ENCODE measurements at regions not wholly inside any gene's neighbourhood (a gene's known extent, or its start where the extent isn't known, plus 50 kb on each side); places are given as distances from the start of the nearest gene placed in this dataset.

DNA sequence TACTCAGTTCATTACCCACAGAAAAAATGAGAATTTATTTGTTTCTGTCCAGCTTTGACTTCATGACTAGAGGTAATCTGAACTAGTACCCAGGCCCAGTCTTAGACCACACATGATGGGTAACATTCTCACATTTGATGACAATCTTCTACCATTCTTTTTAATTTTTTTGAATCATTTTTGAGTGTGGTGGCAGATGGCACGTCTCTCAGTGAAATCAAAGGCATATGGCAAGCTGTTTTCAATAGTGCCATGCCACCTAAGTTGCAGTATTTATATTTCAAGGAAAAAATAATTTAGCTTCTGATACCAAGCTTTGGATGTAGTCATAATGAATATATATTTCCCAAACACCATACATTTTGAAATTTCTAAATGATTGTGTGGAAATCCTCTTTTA lies 88.8 kb upstream of the HS3ST5 start:
- no peaks in the 10 kb centered on the region for H3K36me3 ChIP-seq (ENCODE audit: control insufficient read depth, insufficient read depth, low read length)
- no peak for DNase-seq (ENCODE audit: extremely low read depth, insufficient read length)
- no peak overlapping the region for H3K4me3 ChIP-seq (replicated peaks; ENCODE audit: low read depth, low read length)
- TF ChIP-seq CTCF (IDR thresholded peaks at IDR 0.05; ENCODE audit: insufficient read depth, low read length, poor library complexity, severe bottlenecking), result no peak
- no peaks in the 10 kb centered on the region for H3K27me3 ChIP-seq (replicated peaks; ENCODE audit: control insufficient read depth, insufficient read depth, low read length)

- H3K27me3 ChIP-seq (replicated peaks; ENCODE audit: control insufficient read depth, insufficient read depth, low read length), result no peaks in the 10 kb centered on the region
- DNase-seq (ENCODE audit: extremely low read depth, insufficient read length), result no peak
- no peaks in the 10 kb centered on the region for H3K36me3 ChIP-seq (ENCODE audit: control insufficient read depth, insufficient read depth, low read length)
- no peak overlapping the region for H3K4me3 ChIP-seq (replicated peaks; ENCODE audit: low read depth, low read length)
- no peak for TF ChIP-seq CTCF (IDR thresholded peaks at IDR 0.05; ENCODE audit: insufficient read depth, low read length, poor library complexity, severe bottlenecking)
These were observed 87.8 kb upstream of the HS3ST5 start for GRCh38 chr6:114430534-114431124.

DNA sequence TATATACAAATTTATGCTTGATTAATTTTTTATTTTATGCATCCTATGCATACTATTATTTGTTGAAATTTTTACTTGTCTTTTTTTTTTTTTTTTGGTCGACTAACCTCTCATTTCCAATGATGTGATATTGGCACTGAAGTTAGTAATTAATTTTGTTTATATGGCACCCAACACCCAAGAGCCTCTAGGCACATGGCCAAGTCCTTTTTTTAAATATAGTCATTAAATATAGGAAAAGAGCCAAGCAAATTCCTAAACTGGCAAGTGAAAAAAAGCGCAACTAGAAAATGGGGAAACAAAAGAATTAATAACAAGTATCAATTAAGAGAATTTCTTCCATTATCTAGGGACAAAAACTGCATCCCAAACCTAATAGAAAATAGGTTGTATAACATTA lies 85.5 kb upstream of the HS3ST5 start:
- TF ChIP-seq CTCF (IDR thresholded peaks at IDR 0.05; ENCODE audit: insufficient read depth, low read length, poor library complexity, severe bottlenecking), result no peak

GRCh38 chr6:114421199-114421598 lies 78.4 kb upstream of the HS3ST5 start:
- DNase-seq (ENCODE audit: extremely low read depth, insufficient read length), result no peak
- TF ChIP-seq CTCF (IDR thresholded peaks at IDR 0.05; ENCODE audit: insufficient read depth, low read length, poor library complexity, severe bottlenecking), result no peak
- no peaks in the 10 kb centered on the region for H3K36me3 ChIP-seq (ENCODE audit: control insufficient read depth, insufficient read depth, low read length)
- H3K27me3 ChIP-seq (replicated peaks; ENCODE audit: control insufficient read depth, insufficient read depth, low read length), result no peaks in the 10 kb centered on the region
- H3K4me3 ChIP-seq (replicated peaks; ENCODE audit: low read depth, low read length), result no peak overlapping the region

More for the DNA sequence above, 85.5 kb upstream of the HS3ST5 start:
- no peak overlapping the region for H3K4me3 ChIP-seq (replicated peaks; ENCODE audit: low read depth, low read length)
- no peak for DNase-seq (ENCODE audit: extremely low read depth, insufficient read length)
- no peaks in the 10 kb centered on the region for H3K27me3 ChIP-seq (replicated peaks; ENCODE audit: control insufficient read depth, insufficient read depth, low read length)
- no peaks in the 10 kb centered on the region for H3K36me3 ChIP-seq (ENCODE audit: control insufficient read depth, insufficient read depth, low read length)

DNA sequence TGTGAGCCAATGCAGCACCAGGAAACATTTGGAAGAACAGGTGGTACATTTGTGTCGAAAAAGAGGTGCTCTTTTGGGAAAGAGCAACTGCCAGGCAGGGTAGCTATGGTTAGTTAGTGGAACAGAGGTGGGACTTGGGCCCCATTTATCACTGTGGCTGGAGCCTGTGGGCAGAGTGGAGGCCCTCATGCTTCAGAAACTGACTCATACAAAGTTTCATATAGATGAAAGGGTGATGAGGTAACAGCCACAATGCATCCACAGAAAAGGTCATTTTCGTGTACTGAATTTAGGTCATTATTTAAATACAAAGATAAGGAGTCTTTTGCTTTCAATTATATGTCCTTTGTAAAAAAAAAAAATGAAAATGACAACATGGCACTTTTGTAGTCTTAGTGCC lies 76.4 kb upstream of the HS3ST5 start:
- H3K4me3 ChIP-seq (replicated peaks; ENCODE audit: low read depth, low read length), result no peak overlapping the region
- peak; percentile 21 for DNase-seq (ENCODE audit: extremely low read depth, insufficient read length)

More for the DNA sequence above, 76.4 kb upstream of the HS3ST5 start:
- no peaks in the 10 kb centered on the region for H3K36me3 ChIP-seq (ENCODE audit: control insufficient read depth, insufficient read depth, low read length)
- no peak for TF ChIP-seq CTCF (IDR thresholded peaks at IDR 0.05; ENCODE audit: insufficient read depth, low read length, poor library complexity, severe bottlenecking)
- no peaks in the 10 kb centered on the region for H3K27me3 ChIP-seq (replicated peaks; ENCODE audit: control insufficient read depth, insufficient read depth, low read length)
